GM23338 (cell line): ENCODE measurements at regions not wholly inside any gene's neighbourhood (a gene's known extent, or its start where the extent isn't known, plus 50 kb on each side); places are given as distances from the start of the nearest gene placed in this dataset.

Experiments used
- ATAC-seq: fragments of 200-7000 bp; cut with Tn5 transposase; 3 replicates; pipeline ENCODE4 v1.9.1; 2020
- DNase-seq: peaks from one replicate; pipeline ENCODE4 v3.0.0-alpha.2; 2015; ENCODE audit warnings: low spot score
- H2AFZ ChIP-seq: fragments of 200-600 bp; sonication (generic); 2 replicates; pipeline ENCODE4 v1.8.0; 2016; ENCODE audit warnings: antibody characterized with exemption, mild to moderate bottlenecking, moderate library complexity
- H3F3A ChIP-seq: fragments of 200-600 bp; sonication (generic); replicated peaks from 2 replicates; pipeline ENCODE4 v1.8.0; 2017; ENCODE audit warnings: antibody characterized with exemption, mixed run types, low read depth
- H3K27ac ChIP-seq: fragments of 200-600 bp; sonication (generic); 2 replicates; pipeline ENCODE4 v1.6.1; 2016; ENCODE audit warnings: low read depth
- H3K27me3 ChIP-seq: fragments of 200-600 bp; sonication (generic); 2 replicates; pipeline ENCODE4 v1.8.0; 2016; ENCODE audit warnings: mild to moderate bottlenecking, mixed run types, moderate library complexity; ENCODE audit not compliant: insufficient read depth
- H3K36me3 ChIP-seq: fragments of 200-600 bp; sonication (generic); 2 replicates; pipeline ENCODE4 v1.8.0; 2016; ENCODE audit warnings: mild to moderate bottlenecking; ENCODE audit not compliant: insufficient read depth
- H3K4me1 ChIP-seq: fragments of 200-600 bp; sonication (generic); 2 replicates; pipeline ENCODE4 v1.8.0; 2016; ENCODE audit warnings: mild to moderate bottlenecking, moderate library complexity; ENCODE audit not compliant: insufficient read depth
- H3K4me2 ChIP-seq: fragments of 200-600 bp; sonication (generic); 2 replicates; pipeline ENCODE4 v1.7.1; 2017; ENCODE audit warnings: mixed run types
- H3K4me3 ChIP-seq: fragments of 200-600 bp; sonication (generic); 2 replicates; pipeline ENCODE4 v1.6.1; 2016; ENCODE audit warnings: mixed run types
- H3K79me2 ChIP-seq: fragments of 200-600 bp; sonication (generic); replicated peaks from 2 replicates; pipeline ENCODE4 v1.8.0; 2017; ENCODE audit warnings: mild to moderate bottlenecking; ENCODE audit not compliant: insufficient read depth
- H3K9me2 ChIP-seq: fragments of 200-600 bp; sonication (generic); 2 replicates; pipeline ENCODE4 v1.8.0; 2017; ENCODE audit not compliant: insufficient read depth
- H4K20me1 ChIP-seq: fragments of 200-600 bp; sonication (generic); replicated peaks from 2 replicates; pipeline ENCODE4 v1.8.0; 2017; ENCODE audit warnings: mild to moderate bottlenecking; ENCODE audit not compliant: insufficient read depth
- H3K27ac Mint-ChIP-seq: 2 replicates; pipeline ENCODE4 v1.8.0; 2020; ENCODE audit warnings: inconsistent platforms, mild to moderate bottlenecking, moderate library complexity, mixed read lengths
- H3K27me3 Mint-ChIP-seq: 3 replicates; pipeline ENCODE4 v1.8.0; 2022; ENCODE audit warnings: low read depth, mild to moderate bottlenecking, moderate library complexity, mixed read lengths, inconsistent platforms; ENCODE audit not compliant: insufficient read depth, poor library complexity
- H3K36me3 Mint-ChIP-seq: 3 replicates; pipeline ENCODE4 v1.8.0; 2021; ENCODE audit warnings: low read depth, mild to moderate bottlenecking, inconsistent platforms, moderate library complexity, mixed read lengths
- H3K4me1 Mint-ChIP-seq: 3 replicates; pipeline ENCODE4 v1.8.0; 2020; ENCODE audit warnings: mild to moderate bottlenecking, inconsistent platforms, mixed read lengths
- H3K4me3 Mint-ChIP-seq: 3 replicates; pipeline ENCODE4 v1.8.0; 2021; ENCODE audit warnings: moderate library complexity, mild to moderate bottlenecking, inconsistent platforms, mixed read lengths
- H3K9me3 Mint-ChIP-seq: 3 replicates; pipeline ENCODE4 v1.8.0; 2020; ENCODE audit warnings: moderate library complexity, mild to moderate bottlenecking, inconsistent platforms, mixed read lengths
- CREB1 ChIP-seq: fragments of 250-450 bp; sonication (Bioruptor Pico); IDR thresholded peaks from 2 replicates; pipeline ENCODE4 v1.5.0; 2020; ENCODE audit warnings: low read depth, mild to moderate bottlenecking, moderate library complexity
- EZH2 ChIP-seq: fragments of 200-600 bp; sonication (generic); IDR thresholded peaks from one replicate; pipeline ENCODE4 v1.8.0; 2017; ENCODE audit warnings: antibody characterized with exemption, mild to moderate bottlenecking, low read depth; ENCODE audit not compliant: unreplicated experiment
- EZH2phosphoT487 ChIP-seq: fragments of 200-600 bp; sonication (generic); IDR thresholded peaks from one replicate; pipeline ENCODE4 v1.8.1; 2018; ENCODE audit warnings: antibody characterized with exemption; ENCODE audit not compliant: unreplicated experiment
- JUNB ChIP-seq: IDR thresholded peaks from one replicate; pipeline ENCODE4 v1.6.1; 2016; ENCODE audit warnings: antibody characterized with exemption; ENCODE audit not compliant: unreplicated experiment
- NANOG ChIP-seq: IDR thresholded peaks from 2 replicates; pipeline ENCODE4 v1.6.1; 2016; ENCODE audit warnings: antibody characterized with exemption, borderline replicate concordance
- POLR2AphosphoS5 ChIP-seq: IDR thresholded peaks from 2 replicates; pipeline ENCODE4 v1.6.1; 2016; ENCODE audit warnings: antibody characterized with exemption, low read depth
- REST ChIP-seq: IDR thresholded peaks from one replicate; pipeline ENCODE4 v1.6.1; 2018; ENCODE audit warnings: antibody characterized with exemption; ENCODE audit not compliant: unreplicated experiment
- STAT1 ChIP-seq: IDR thresholded peaks from one replicate; pipeline ENCODE4 v1.6.1; 2016; ENCODE audit warnings: antibody characterized with exemption; ENCODE audit not compliant: unreplicated experiment
- ZNF114 ChIP-seq: fragments of 250-450 bp; sonication (Bioruptor Pico); IDR thresholded peaks from 2 replicates; pipeline ENCODE4 v1.5.0; 2020; ENCODE audit warnings: mild to moderate bottlenecking, moderate library complexity
- ZNF331 ChIP-seq: fragments of 250-450 bp; sonication (Bioruptor Pico); IDR thresholded peaks from 2 replicates; pipeline ENCODE4 v1.5.0; 2020; ENCODE audit warnings: low read depth, mild to moderate bottlenecking, moderate library complexity
- ZNF462 ChIP-seq: fragments of 250-450 bp; sonication (Bioruptor Pico); IDR thresholded peaks from 2 replicates; pipeline ENCODE4 v1.5.0; 2020; ENCODE audit warnings: mild to moderate bottlenecking, moderate library complexity
- TF ChIP-seq, protein P1 (sequence below), 2 experiments: fragments of 200-600 bp in 1 of 2; sonication (generic) in 1 of 2; conservative IDR thresholded peaks; 2 replicates each; pipeline versions ENCODE4 v1.5.1 to v1.6.1; 2016 to 2017; ENCODE audit warnings: antibody characterized with exemption in 2 of 2, low read depth in 2 of 2, mild to moderate bottlenecking in 2 of 2, moderate library complexity in 1 of 2
- TF ChIP-seq, protein P2 (sequence below): IDR thresholded peaks from 2 replicates; pipeline ENCODE4 v1.6.1; 2016; ENCODE audit warnings: antibody characterized with exemption

DNA sequence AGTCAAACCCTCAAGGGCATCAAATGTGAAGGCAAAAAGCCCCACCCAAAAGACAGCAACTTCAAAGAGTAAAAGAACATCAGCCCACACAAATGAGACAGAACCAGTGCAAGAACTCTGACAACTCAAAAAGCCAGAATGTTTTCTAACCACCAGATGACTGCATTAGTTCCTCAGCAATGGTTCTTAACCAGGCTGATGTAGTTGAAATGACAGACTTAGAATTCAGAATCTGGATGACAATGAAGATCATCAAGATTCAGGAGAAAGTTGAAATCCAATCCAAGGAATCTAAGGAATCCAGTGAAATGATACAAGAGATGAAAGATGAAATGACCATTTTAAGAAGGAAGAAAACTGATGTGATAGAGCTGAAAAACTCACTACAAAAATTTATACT, 339.7 kb downstream of the KIF4B start:
- H3K4me1 ChIP-seq, result no peaks in the 10 kb centered on the region
- no peak overlapping the region for H3K27ac ChIP-seq
- no peak overlapping the region for H3K4me2 ChIP-seq
- peaks cover 4% of the 10 kb centered on the region for H3K27me3 Mint-ChIP-seq
- no peak for ATAC-seq
- H3F3A ChIP-seq, result no peaks in the 10 kb centered on the region
- no peak for DNase-seq
- no peaks in the 10 kb centered on the region for H3K79me2 ChIP-seq
- no peak overlapping the region for H3K27ac Mint-ChIP-seq
- no peaks in the 10 kb centered on the region for H4K20me1 ChIP-seq
- no peaks in the 10 kb centered on the region for H3K4me1 Mint-ChIP-seq
- TF ChIP-seq NANOG, result no peak
- TF ChIP-seq EZH2, result no peak
- no peak for TF ChIP-seq CREB1
- TF ChIP-seq JUNB, result no peak
- TF ChIP-seq EZH2phosphoT487, result no peak
- no peak for TF ChIP-seq ZNF114
- TF ChIP-seq, protein P1, sequence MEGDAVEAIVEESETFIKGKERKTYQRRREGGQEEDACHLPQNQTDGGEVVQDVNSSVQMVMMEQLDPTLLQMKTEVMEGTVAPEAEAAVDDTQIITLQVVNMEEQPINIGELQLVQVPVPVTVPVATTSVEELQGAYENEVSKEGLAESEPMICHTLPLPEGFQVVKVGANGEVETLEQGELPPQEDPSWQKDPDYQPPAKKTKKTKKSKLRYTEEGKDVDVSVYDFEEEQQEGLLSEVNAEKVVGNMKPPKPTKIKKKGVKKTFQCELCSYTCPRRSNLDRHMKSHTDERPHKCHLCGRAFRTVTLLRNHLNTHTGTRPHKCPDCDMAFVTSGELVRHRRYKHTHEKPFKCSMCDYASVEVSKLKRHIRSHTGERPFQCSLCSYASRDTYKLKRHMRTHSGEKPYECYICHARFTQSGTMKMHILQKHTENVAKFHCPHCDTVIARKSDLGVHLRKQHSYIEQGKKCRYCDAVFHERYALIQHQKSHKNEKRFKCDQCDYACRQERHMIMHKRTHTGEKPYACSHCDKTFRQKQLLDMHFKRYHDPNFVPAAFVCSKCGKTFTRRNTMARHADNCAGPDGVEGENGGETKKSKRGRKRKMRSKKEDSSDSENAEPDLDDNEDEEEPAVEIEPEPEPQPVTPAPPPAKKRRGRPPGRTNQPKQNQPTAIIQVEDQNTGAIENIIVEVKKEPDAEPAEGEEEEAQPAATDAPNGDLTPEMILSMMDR (conservative IDR thresholded peaks at IDR 0.05; ENCODE audit: low read depth in 2 of 2), result no peak
- TF ChIP-seq REST, result no peak
- TF ChIP-seq, protein P2, sequence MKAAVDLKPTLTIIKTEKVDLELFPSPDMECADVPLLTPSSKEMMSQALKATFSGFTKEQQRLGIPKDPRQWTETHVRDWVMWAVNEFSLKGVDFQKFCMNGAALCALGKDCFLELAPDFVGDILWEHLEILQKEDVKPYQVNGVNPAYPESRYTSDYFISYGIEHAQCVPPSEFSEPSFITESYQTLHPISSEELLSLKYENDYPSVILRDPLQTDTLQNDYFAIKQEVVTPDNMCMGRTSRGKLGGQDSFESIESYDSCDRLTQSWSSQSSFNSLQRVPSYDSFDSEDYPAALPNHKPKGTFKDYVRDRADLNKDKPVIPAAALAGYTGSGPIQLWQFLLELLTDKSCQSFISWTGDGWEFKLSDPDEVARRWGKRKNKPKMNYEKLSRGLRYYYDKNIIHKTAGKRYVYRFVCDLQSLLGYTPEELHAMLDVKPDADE, result no peak
- TF ChIP-seq POLR2AphosphoS5, result no peak
- no peak for TF ChIP-seq ZNF462 (CRISPR knock-in tag)
- no peak for TF ChIP-seq ZNF331
- no peak for TF ChIP-seq STAT1
- no peaks in the 10 kb centered on the region for H3K9me2 ChIP-seq
- no peaks in the 10 kb centered on the region for H3K27me3 ChIP-seq
- H3K4me3 ChIP-seq, result no peak overlapping the region
- no peak overlapping the region for H3K4me3 Mint-ChIP-seq
- H3K9me3 Mint-ChIP-seq, result peaks cover 9% of the 10 kb centered on the region; the same call in 1 of the 3 replicates
- H2AFZ ChIP-seq, result no peak overlapping the region
- no peaks in the 10 kb centered on the region for H3K36me3 ChIP-seq
- no peaks in the 10 kb centered on the region; the same call in 2 of the 3 replicates for H3K36me3 Mint-ChIP-seq
